Breast epithelium (tissue), 3 donors: ENCODE measurements at regions not wholly inside any gene's neighbourhood (a gene's known extent, or its start where the extent isn't known, plus 50 kb on each side); places are given as distances from the start of the nearest gene placed in this dataset.

Experiments
- POLR2AphosphoS5 ChIP-seq, 3 donors: sonication (generic); formaldehyde crosslinking; IDR thresholded peaks; one replicate each; pipeline ENCODE4 v1.6.1; 2017; ENCODE audit warnings: antibody characterized with exemption in 3 of 3
- TF ChIP-seq, protein P1 (sequence below), 3 donors: fragments of 450-650 bp; IDR thresholded peaks; one replicate each; pipeline ENCODE4 v1.5.1; 2016 to 2017; ENCODE audit warnings: antibody characterized with exemption in 3 of 3, mild to moderate bottlenecking in 3 of 3, moderate library complexity in 3 of 3

DNA sequence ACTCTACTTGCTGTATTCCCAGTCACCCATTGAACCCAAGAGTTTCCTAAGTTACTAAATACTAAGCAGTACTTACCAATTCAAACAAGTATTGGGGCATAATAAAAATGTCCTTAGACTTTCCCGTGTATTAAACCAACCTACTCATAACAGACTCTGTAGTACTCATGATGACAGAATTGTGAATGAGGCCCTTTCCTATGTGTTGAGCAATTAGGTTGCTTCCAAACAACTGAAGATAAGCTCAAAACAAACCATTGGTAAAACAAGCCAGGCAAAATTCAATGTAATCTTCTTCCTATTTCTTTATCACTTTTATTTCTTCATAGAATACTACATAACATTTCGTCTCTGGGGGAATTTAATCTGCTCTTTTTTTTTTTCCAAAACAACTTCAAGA is 106.5 kb upstream of the ANK3 start:
- TF ChIP-seq, protein P1, sequence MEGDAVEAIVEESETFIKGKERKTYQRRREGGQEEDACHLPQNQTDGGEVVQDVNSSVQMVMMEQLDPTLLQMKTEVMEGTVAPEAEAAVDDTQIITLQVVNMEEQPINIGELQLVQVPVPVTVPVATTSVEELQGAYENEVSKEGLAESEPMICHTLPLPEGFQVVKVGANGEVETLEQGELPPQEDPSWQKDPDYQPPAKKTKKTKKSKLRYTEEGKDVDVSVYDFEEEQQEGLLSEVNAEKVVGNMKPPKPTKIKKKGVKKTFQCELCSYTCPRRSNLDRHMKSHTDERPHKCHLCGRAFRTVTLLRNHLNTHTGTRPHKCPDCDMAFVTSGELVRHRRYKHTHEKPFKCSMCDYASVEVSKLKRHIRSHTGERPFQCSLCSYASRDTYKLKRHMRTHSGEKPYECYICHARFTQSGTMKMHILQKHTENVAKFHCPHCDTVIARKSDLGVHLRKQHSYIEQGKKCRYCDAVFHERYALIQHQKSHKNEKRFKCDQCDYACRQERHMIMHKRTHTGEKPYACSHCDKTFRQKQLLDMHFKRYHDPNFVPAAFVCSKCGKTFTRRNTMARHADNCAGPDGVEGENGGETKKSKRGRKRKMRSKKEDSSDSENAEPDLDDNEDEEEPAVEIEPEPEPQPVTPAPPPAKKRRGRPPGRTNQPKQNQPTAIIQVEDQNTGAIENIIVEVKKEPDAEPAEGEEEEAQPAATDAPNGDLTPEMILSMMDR (IDR thresholded peaks at IDR 0.05): no peak
- TF ChIP-seq POLR2AphosphoS5 (IDR thresholded peaks at IDR 0.05): no peak
